IgD-negative memory B cell (primary cell): ENCODE measurements at regions not wholly inside any gene's neighbourhood (a gene's known extent, or its start where the extent isn't known, plus 50 kb on each side); places are given as distances from the start of the nearest gene placed in this dataset.
"Not testable (repeated sequence)": the region's sequence is repeated elsewhere in the genome, so short reads cannot be mapped to it uniquely, and the experiment has no call there.

Source experiments
- H3K27ac Mint-ChIP-seq, 3 donors: one replicate each; pipeline ENCODE4 v1.8.0; 2020 to 2022; ENCODE audit warnings: mild to moderate bottlenecking in 3 of 3, mixed read lengths in 3 of 3, moderate library complexity in 1 of 3
- H3K27me3 Mint-ChIP-seq: one replicate; pipeline ENCODE4 v1.8.0; 2021; ENCODE audit warnings: mixed read lengths
- H3K36me3 Mint-ChIP-seq: one replicate; pipeline ENCODE4 v1.8.0; 2020; ENCODE audit warnings: mild to moderate bottlenecking, mixed read lengths
- H3K4me1 Mint-ChIP-seq, 3 donors: one replicate each; pipeline ENCODE4 v1.8.0; 2020 to 2022; ENCODE audit warnings: mixed read lengths in 3 of 3, mild to moderate bottlenecking in 1 of 3
- H3K4me3 Mint-ChIP-seq, 4 donors: one replicate each; pipeline ENCODE4 v1.8.0; 2020 to 2022; ENCODE audit warnings: mild to moderate bottlenecking in 4 of 4, mixed read lengths in 4 of 4, moderate library complexity in 3 of 4
- H3K9me3 Mint-ChIP-seq, 3 donors: one replicate each; pipeline ENCODE4 v1.8.0; 2020 to 2021; ENCODE audit warnings: mixed read lengths in 3 of 3, mild to moderate bottlenecking in 1 of 3

DNA sequence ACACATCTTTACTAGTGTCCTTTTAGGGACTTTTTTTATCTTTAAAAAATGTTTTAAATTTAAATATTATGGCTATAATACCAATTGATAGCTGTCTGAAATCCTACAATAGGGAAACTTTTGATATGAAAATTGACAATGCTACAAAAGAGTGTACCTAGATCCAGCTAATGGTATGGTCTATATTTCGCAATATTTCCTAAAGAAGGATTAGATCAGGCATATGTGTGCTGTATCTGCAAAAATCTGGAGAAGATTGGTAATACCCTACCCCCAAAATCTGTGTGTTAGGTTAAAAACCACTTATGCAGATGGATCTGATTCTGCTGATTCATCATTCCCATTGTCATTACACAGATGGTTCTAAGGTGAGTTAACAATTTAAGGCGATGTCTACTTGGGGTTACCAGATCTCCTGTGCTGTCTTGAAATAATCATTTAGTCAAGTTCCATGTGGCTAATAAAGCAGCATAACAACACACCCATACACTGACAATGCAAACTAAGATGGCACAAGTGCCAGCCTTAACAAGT lies 137.1 kb downstream of the GASK1B start:
- Mint-ChIP-seq H3K4me3 (no peak overlapping the region), H3K9me3 (peaks cover 0 to 14% (median 5%) of the 10 kb centered on the region in 3 donors), H3K4me1 (no peaks in the 10 kb centered on the region), H3K27me3 (no peaks in the 10 kb centered on the region), H3K36me3 (no peaks in the 10 kb centered on the region), H3K27ac (no peak overlapping the region)

GRCh38 chr4:158033416-158034120 lies 139.3 kb downstream of the GASK1B start:
- no peak overlapping the region for H3K27ac Mint-ChIP-seq
- H3K4me3 Mint-ChIP-seq, result no peak overlapping the region
- H3K4me1 Mint-ChIP-seq, result no peaks in the 10 kb centered on the region
- peaks cover 0 to 24% (median 7%) of the 10 kb centered on the region in 3 donors for H3K9me3 Mint-ChIP-seq
- no peaks in the 10 kb centered on the region for H3K36me3 Mint-ChIP-seq
- no peaks in the 10 kb centered on the region for H3K27me3 Mint-ChIP-seq

DNA sequence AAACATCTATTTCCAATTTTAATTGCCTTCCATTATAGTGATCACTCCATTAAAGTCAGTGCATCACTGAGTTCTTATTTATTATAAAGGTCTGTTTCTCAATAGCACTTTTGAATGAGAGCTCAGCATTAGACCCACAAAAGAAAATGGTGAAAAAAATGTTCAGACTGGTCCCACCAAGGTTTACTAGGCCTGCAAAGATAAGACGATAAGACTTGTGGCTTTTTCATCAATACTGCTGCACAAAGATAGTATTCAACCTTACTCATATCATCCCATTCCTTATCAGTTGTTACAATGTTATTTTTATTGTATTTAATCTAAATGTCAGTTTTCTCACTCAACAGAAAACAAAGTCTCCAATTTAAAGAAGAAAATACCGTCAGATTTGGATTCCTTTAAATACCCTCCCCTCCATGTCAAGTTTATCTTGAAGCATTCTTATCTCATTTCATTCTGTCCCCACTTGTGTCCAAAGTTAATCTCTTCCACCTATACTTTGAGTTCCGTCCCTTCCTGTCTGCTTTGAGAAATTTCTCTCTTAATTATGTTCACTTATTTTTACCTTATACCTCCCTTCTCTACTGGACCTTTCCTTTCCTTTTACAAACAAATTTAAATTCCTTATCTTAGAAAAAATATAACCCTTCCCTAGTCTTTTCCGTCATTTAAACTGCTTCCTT lies 140.0 kb downstream of the GASK1B start:
- no peaks in the 10 kb centered on the region for H3K27me3 Mint-ChIP-seq
- no peaks in the 10 kb centered on the region for H3K36me3 Mint-ChIP-seq
- H3K4me3 Mint-ChIP-seq, result no peak overlapping the region
- no peak overlapping the region for H3K27ac Mint-ChIP-seq
- no peaks in the 10 kb centered on the region for H3K4me1 Mint-ChIP-seq
- peaks cover 0 to 25% (median 9%) of the 10 kb centered on the region in 3 donors for H3K9me3 Mint-ChIP-seq

GRCh38 chr4:158028381-158028780 lies 144.4 kb downstream of the GASK1B start:
- not testable (repeated sequence) for H3K36me3 Mint-ChIP-seq, H3K4me3 Mint-ChIP-seq, H3K4me1 Mint-ChIP-seq, H3K27ac Mint-ChIP-seq, H3K27me3 Mint-ChIP-seq
- H3K9me3 Mint-ChIP-seq, result peaks cover 2 to 22% (median 12%) of the 10 kb centered on the region in 3 donors

DNA sequence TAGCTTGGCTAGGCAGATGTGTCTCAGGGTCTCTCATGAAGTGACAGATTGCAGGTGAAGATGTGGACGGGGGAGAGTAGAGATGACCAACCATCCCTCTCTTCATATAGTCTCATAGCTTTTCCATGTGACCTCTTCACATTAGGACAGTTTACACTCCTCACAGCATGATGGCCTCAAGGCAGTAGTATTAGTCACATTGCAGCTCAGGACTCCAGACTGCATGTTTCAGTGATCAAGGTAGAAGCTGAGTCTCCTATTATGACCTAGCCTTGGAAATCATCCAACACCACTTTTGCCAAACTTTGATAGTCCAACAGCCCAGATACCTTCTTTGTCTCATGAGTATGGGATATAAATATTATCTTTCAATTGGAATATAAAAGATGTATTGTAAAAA lies 147.7 kb downstream of the GASK1B start:
- peaks cover 2 to 20% (median 8%) of the 10 kb centered on the region in 3 donors for H3K9me3 Mint-ChIP-seq
- H3K4me1 Mint-ChIP-seq, result no peaks in the 10 kb centered on the region
- no peak overlapping the region for H3K27ac Mint-ChIP-seq
- no peaks in the 10 kb centered on the region for H3K27me3 Mint-ChIP-seq
- H3K36me3 Mint-ChIP-seq, result no peaks in the 10 kb centered on the region
- no peak overlapping the region for H3K4me3 Mint-ChIP-seq

DNA sequence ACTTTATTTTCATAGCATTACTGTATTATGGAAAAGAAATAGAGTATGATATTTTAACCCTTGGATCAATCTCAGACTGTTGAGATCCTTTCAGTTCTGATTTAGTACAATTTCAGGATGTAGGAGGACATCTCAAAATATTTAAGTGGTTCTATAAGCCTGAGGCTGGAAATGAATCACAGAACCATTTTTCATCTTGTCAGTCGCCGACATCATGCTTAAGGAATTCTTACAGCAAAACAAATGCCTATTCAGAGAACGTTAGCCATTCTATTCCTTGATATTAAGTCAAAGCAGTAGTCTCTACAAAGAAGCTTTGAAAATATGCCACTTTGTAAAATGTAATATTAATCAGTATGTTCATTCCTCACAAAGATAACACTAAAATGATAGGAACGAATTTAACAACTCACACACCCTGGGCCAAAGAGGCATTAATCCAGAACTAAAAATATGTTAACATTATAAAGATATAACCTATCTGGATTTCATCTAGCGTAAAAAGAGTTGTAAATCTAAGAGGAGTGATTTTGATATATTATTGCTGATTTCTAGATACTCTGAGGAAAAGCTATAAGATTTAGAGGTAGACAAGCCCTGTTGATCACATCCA lies 152.0 kb downstream of the GASK1B start:
- H3K27ac Mint-ChIP-seq, result no peak overlapping the region

GRCh38 chr4:158020176-158020575 lies 152.6 kb downstream of the GASK1B start:
- H3K4me3 Mint-ChIP-seq, result no peak overlapping the region
- H3K9me3 Mint-ChIP-seq, result peaks cover 2 to 3% (median 2%) of the 10 kb centered on the region in 3 donors
- no peaks in the 10 kb centered on the region for H3K36me3 Mint-ChIP-seq
- H3K27me3 Mint-ChIP-seq, result no peaks in the 10 kb centered on the region
- H3K27ac Mint-ChIP-seq, result no peak overlapping the region
- no peaks in the 10 kb centered on the region for H3K4me1 Mint-ChIP-seq

More for the DNA sequence above, 152.0 kb downstream of the GASK1B start:
- Mint-ChIP-seq H3K36me3 (no peaks in the 10 kb centered on the region), H3K4me1 (no peaks in the 10 kb centered on the region), H3K4me3 (no peak overlapping the region), H3K27me3 (no peaks in the 10 kb centered on the region), H3K9me3 (peaks cover 2 to 3% (median 2%) of the 10 kb centered on the region in 3 donors)

DNA sequence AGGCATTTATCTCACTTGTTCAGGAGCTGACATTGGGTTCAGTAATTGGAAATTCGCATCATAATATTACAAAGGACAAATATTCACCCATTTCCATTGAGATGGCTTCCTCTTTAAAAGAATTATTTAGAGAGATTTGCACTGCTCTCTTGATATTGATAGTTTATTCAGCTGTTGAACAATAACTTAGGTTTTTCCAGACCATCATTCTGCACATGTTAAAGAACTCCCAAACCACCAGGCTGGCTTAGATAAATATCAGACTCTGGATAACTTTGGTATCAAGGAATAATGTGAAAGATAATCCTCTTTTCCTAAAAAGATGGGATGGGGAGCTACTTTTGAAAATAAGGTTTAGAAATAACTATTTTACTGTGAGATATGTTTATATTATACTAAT lies 154.0 kb downstream of the GASK1B start:
- Mint-ChIP-seq H3K4me3 (no peak overlapping the region), H3K27ac (no peak overlapping the region), H3K4me1 (no peaks in the 10 kb centered on the region)

GRCh38 chr4:158018221-158018830 lies 154.5 kb downstream of the GASK1B start:
- no peaks in the 10 kb centered on the region for H3K36me3 Mint-ChIP-seq
- no peak overlapping the region for H3K4me3 Mint-ChIP-seq
- H3K27ac Mint-ChIP-seq, result no peak overlapping the region
- H3K27me3 Mint-ChIP-seq, result no peaks in the 10 kb centered on the region
- H3K4me1 Mint-ChIP-seq, result no peaks in the 10 kb centered on the region
- no peaks in the 10 kb centered on the region for H3K9me3 Mint-ChIP-seq

More for the DNA sequence above, 154.0 kb downstream of the GASK1B start:
- no peaks in the 10 kb centered on the region for H3K27me3 Mint-ChIP-seq
- no peaks in the 10 kb centered on the region for H3K9me3 Mint-ChIP-seq
- no peaks in the 10 kb centered on the region for H3K36me3 Mint-ChIP-seq

DNA sequence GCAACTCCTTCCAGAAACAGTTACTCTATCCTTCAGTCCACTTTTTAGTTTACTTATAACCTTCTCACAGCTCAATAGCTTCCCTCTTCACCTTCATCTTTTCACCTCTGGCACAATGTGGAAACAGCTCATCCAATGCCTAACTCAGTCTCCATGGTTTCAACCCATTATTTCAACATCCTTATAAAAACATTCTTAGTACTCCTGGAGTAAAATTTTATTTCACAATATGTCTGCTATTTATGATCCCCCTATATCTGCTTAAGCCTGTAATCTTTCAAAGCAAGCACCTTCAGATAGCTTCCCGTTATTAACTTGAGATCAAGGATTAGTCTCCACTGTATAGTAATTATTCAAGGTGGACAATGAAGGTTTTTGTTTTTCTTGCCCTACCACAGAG lies 156.3 kb downstream of the GASK1B start:
- Mint-ChIP-seq H3K27me3 (no peaks in the 10 kb centered on the region), H3K9me3 (no peaks in the 10 kb centered on the region), H3K4me1 (no peaks in the 10 kb centered on the region), H3K36me3 (no peaks in the 10 kb centered on the region), H3K4me3 (no peak overlapping the region), H3K27ac (no peak overlapping the region)

- no peaks in the 10 kb centered on the region for H3K4me1 Mint-ChIP-seq
- no peaks in the 10 kb centered on the region for H3K9me3 Mint-ChIP-seq
- no peaks in the 10 kb centered on the region for H3K27me3 Mint-ChIP-seq
- H3K36me3 Mint-ChIP-seq, result no peaks in the 10 kb centered on the region
- no peak overlapping the region for H3K4me3 Mint-ChIP-seq
- no peak overlapping the region for H3K27ac Mint-ChIP-seq
Measured at GRCh38 chr4:158015241-158015640, 157.6 kb downstream of the GASK1B start.

- Mint-ChIP-seq H3K9me3 (no peaks in the 10 kb centered on the region), H3K4me3 (no peak overlapping the region), H3K4me1 (no peaks in the 10 kb centered on the region), H3K27ac (no peak overlapping the region), H3K36me3 (no peaks in the 10 kb centered on the region), H3K27me3 (no peaks in the 10 kb centered on the region)
Measured at GRCh38 chr4:158013858-158014257, 159.0 kb downstream of the GASK1B start.

DNA sequence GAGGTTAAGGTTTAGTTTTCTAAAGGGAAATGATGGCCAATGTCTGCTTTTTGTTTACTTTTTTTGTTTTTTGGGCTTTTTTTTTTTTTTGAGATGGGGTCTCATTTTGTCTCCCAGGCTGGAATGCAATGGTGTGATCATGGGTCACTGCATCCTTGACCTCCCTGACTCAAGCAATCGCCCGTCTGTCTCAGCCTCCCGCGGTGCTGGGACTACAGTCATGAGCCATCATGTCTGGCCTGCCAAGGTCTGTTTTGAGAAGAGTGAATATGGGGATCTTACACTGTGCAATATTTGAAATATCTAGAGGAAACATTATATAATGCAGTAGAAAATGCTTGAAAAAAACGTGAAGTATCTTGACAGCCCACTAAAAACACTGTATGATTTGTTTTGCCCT lies 162.5 kb downstream of the GASK1B start:
- Mint-ChIP-seq H3K27ac (no peak overlapping the region), H3K4me3 (no peak overlapping the region), H3K36me3 (no peaks in the 10 kb centered on the region), H3K9me3 (peaks cover 0 to 3% (median 1%) of the 10 kb centered on the region in 3 donors), H3K4me1 (no peaks in the 10 kb centered on the region), H3K27me3 (no peaks in the 10 kb centered on the region)

- Mint-ChIP-seq H3K9me3 (peaks cover 0 to 3% (median 1%) of the 10 kb centered on the region in 3 donors), H3K4me1 (no peaks in the 10 kb centered on the region), H3K27me3 (no peaks in the 10 kb centered on the region), H3K27ac (no peak overlapping the region), H3K4me3 (no peak overlapping the region), H3K36me3 (no peaks in the 10 kb centered on the region)
Measured at GRCh38 chr4:158008551-158009218, 164.1 kb downstream of the GASK1B start.

- Mint-ChIP-seq H3K27me3 (no peaks in the 10 kb centered on the region), H3K4me1 (no peaks in the 10 kb centered on the region), H3K36me3 (no peaks in the 10 kb centered on the region), H3K9me3 (peaks cover 0 to 3% (median 1%) of the 10 kb centered on the region in 3 donors), H3K4me3 (no peak overlapping the region), H3K27ac (no peak overlapping the region)
Measured at GRCh38 chr4:158007566-158007965, 165.3 kb downstream of the GASK1B start.
